Activated CD8-positive, alpha-beta T cell treated with anti-CD3 and anti-CD28 coated beads, Interleukin-2, amount 10 ng/mL, durations not matched to agents 7 days and 5 days (primary cell): ENCODE measurements at regions not wholly inside any gene's neighbourhood (a gene's known extent, or its start where the extent isn't known, plus 50 kb on each side); places are given as distances from the start of the nearest gene placed in this dataset.

Experiments
- ATAC-seq: fragments of 150-1000 bp; cut with Tn5 transposase; one replicate; pipeline ENCODE4 v1.10.0; 2021; ENCODE audit warnings: moderate library complexity
- CTCF ChIA-PET: fragments of 350-600 bp; sonication (Branson Sonifier 250); formaldehyde crosslinking; loops from one replicate; lab custom pipeline; 2021; ENCODE audit warnings: antibody characterized with exemption; lab: Charles Lee
- POLR2A ChIA-PET: fragments of 350-600 bp; sonication (Branson Sonifier 250); formaldehyde crosslinking; loops from one replicate; lab custom pipeline; 2021; ENCODE audit warnings: antibody characterized with exemption; lab: Charles Lee
- DNase-seq: peaks from one replicate; pipeline ENCODE4 v3.0.0-alpha.2; 2020
- H3K27ac Mint-ChIP-seq: one replicate; pipeline ENCODE4 v1.8.0; 2021; ENCODE audit warnings: mild to moderate bottlenecking, mixed read lengths
- H3K27me3 Mint-ChIP-seq: one replicate; pipeline ENCODE4 v1.8.0; 2021; ENCODE audit warnings: low read depth, mixed read lengths
- H3K36me3 Mint-ChIP-seq: one replicate; pipeline ENCODE4 v1.8.0; 2021; ENCODE audit warnings: low read depth, mixed read lengths
- H3K4me1 Mint-ChIP-seq: one replicate; pipeline ENCODE4 v1.8.0; 2021; ENCODE audit warnings: low read depth, mixed read lengths
- H3K4me3 Mint-ChIP-seq: one replicate; pipeline ENCODE4 v1.8.0; 2021; ENCODE audit warnings: mild to moderate bottlenecking, mixed read lengths
- H3K9me3 Mint-ChIP-seq: one replicate; pipeline ENCODE4 v1.8.0; 2022; ENCODE audit warnings: mixed read lengths; ENCODE audit not compliant: insufficient read depth

GRCh38 chr17:74028354-74029116 is 174.9 kb upstream of the RPL38 start:
- DNase-seq = peak; percentile 36
- Mint-ChIP-seq H3K4me3 (no peak overlapping the region), H3K27me3 (peaks cover 2% of the 10 kb centered on the region), H3K9me3 (no peaks in the 10 kb centered on the region), H3K36me3 (no peaks in the 10 kb centered on the region), H3K27ac (no peak overlapping the region), H3K4me1 (peaks cover 11% of the 10 kb centered on the region)
- ChIA-PET CTCF (no interaction called here), POLR2A (interaction anchor here (0.7 kb wide), 1 partner anchor 171 kb away, joined by 3 read pairs; no protein-coding TSS in a partner anchor)
- ATAC-seq = no peak

- POLR2A ChIA-PET = interaction anchor here (0.6 kb wide), 1 partner anchor 1535 kb away, joined by 3 read pairs; no protein-coding TSS in a partner anchor
- CTCF ChIA-PET = no interaction called here
- no peak for DNase-seq
- ATAC-seq = no peak
- peaks cover 11% of the 10 kb centered on the region for H3K4me1 Mint-ChIP-seq
- no peaks in the 10 kb centered on the region for H3K36me3 Mint-ChIP-seq
- H3K4me3 Mint-ChIP-seq = no peak overlapping the region
- H3K27ac Mint-ChIP-seq = no peak overlapping the region
- H3K9me3 Mint-ChIP-seq = no peaks in the 10 kb centered on the region
- no peaks in the 10 kb centered on the region for H3K27me3 Mint-ChIP-seq
Measured at GRCh38 chr17:74031316-74032090, 172.0 kb upstream of the RPL38 start.

- DNase-seq (no peak), ATAC-seq (no peak)
- Mint-ChIP-seq H3K27ac (no peak overlapping the region), H3K9me3 (no peaks in the 10 kb centered on the region), H3K4me1 (peaks cover 11% of the 10 kb centered on the region), H3K27me3 (no peaks in the 10 kb centered on the region), H3K4me3 (no peak overlapping the region), H3K36me3 (no peaks in the 10 kb centered on the region)
- ChIA-PET CTCF (no interaction called here), POLR2A (interaction anchor here (0.6 kb wide), 1 partner anchor 1536 kb away, joined by 3 read pairs; no protein-coding TSS in a partner anchor)
Measured at GRCh38 chr17:74032222-74032621, 171.3 kb upstream of the RPL38 start.

GRCh38 chr17:74037320-74037719 is 166.2 kb upstream of the RPL38 start:
- CTCF ChIA-PET = no interaction called here
- Mint-ChIP-seq H3K9me3 (no peaks in the 10 kb centered on the region), H3K36me3 (no peaks in the 10 kb centered on the region), H3K4me1 (no peaks in the 10 kb centered on the region), H3K27ac (no peak overlapping the region), H3K27me3 (peaks cover 2% of the 10 kb centered on the region), H3K4me3 (no peak overlapping the region)
- ATAC-seq (no peak), DNase-seq (no peak)
- POLR2A ChIA-PET = no interaction called here

- H3K27ac Mint-ChIP-seq = no peak overlapping the region
- H3K9me3 Mint-ChIP-seq = no peaks in the 10 kb centered on the region
- peaks cover 2% of the 10 kb centered on the region for H3K27me3 Mint-ChIP-seq
- H3K36me3 Mint-ChIP-seq = no peaks in the 10 kb centered on the region
- CTCF ChIA-PET = no interaction called here
- ATAC-seq (no peak), DNase-seq (no peak)
- POLR2A ChIA-PET = no interaction called here
- no peaks in the 10 kb centered on the region for H3K4me1 Mint-ChIP-seq
- no peak overlapping the region for H3K4me3 Mint-ChIP-seq
Measured at GRCh38 chr17:74040291-74040690, 163.2 kb upstream of the RPL38 start.

- CTCF ChIA-PET = no interaction called here
- Mint-ChIP-seq H3K36me3 (no peaks in the 10 kb centered on the region), H3K27me3 (peaks cover 2% of the 10 kb centered on the region), H3K4me1 (no peaks in the 10 kb centered on the region), H3K9me3 (no peaks in the 10 kb centered on the region), H3K4me3 (no peak overlapping the region), H3K27ac (no peak overlapping the region)
- ATAC-seq = no peak
- POLR2A ChIA-PET = no interaction called here
- no peak for DNase-seq
Measured at GRCh38 chr17:74040729-74041128, 162.7 kb upstream of the RPL38 start.

GRCh38 chr17:74041869-74042640 is 161.4 kb upstream of the RPL38 start:
- no peaks in the 10 kb centered on the region for H3K9me3 Mint-ChIP-seq
- ATAC-seq (no peak), DNase-seq (no peak)
- no peaks in the 10 kb centered on the region for H3K36me3 Mint-ChIP-seq
- H3K4me3 Mint-ChIP-seq = no peak overlapping the region
- CTCF ChIA-PET = no interaction called here
- no peak overlapping the region for H3K27ac Mint-ChIP-seq
- no peaks in the 10 kb centered on the region for H3K4me1 Mint-ChIP-seq
- POLR2A ChIA-PET = no interaction called here
- peaks cover 2% of the 10 kb centered on the region for H3K27me3 Mint-ChIP-seq

- Mint-ChIP-seq H3K4me3 (no peak overlapping the region), H3K27me3 (peaks cover 2% of the 10 kb centered on the region), H3K36me3 (no peaks in the 10 kb centered on the region), H3K9me3 (no peaks in the 10 kb centered on the region), H3K27ac (no peak overlapping the region), H3K4me1 (peaks cover 3% of the 10 kb centered on the region)
- POLR2A ChIA-PET = no interaction called here
- ATAC-seq (no peak), DNase-seq (no peak)
- CTCF ChIA-PET = no interaction called here
Measured at GRCh38 chr17:74042744-74043486, 160.6 kb upstream of the RPL38 start.

GRCh38 chr17:74043976-74044375 is 159.5 kb upstream of the RPL38 start:
- Mint-ChIP-seq H3K4me1 (peaks cover 7% of the 10 kb centered on the region), H3K27ac (no peak overlapping the region), H3K9me3 (no peaks in the 10 kb centered on the region), H3K4me3 (no peak overlapping the region), H3K27me3 (peaks cover 2% of the 10 kb centered on the region), H3K36me3 (no peaks in the 10 kb centered on the region)
- ATAC-seq (no peak), DNase-seq (no peak)
- CTCF ChIA-PET = no interaction called here
- POLR2A ChIA-PET = no interaction called here

GRCh38 chr17:74045608-74046280 is 157.7 kb upstream of the RPL38 start:
- H3K4me3 Mint-ChIP-seq = no peak overlapping the region
- no peak overlapping the region for H3K27ac Mint-ChIP-seq

More at GRCh38 chr17:74045608-74046280, 157.7 kb upstream of the RPL38 start:
- no peaks in the 10 kb centered on the region for H3K36me3 Mint-ChIP-seq
- POLR2A ChIA-PET = no interaction called here
- H3K4me1 Mint-ChIP-seq = peaks cover 7% of the 10 kb centered on the region
- no peak for ATAC-seq
- CTCF ChIA-PET = no interaction called here
- peaks cover 5% of the 10 kb centered on the region for H3K27me3 Mint-ChIP-seq
- H3K9me3 Mint-ChIP-seq = no peaks in the 10 kb centered on the region
- DNase-seq = no peak
